Liver (tissue), 8 donors: ENCODE measurements at regions not wholly inside any gene's neighbourhood (a gene's known extent, or its start where the extent isn't known, plus 50 kb on each side); places are given as distances from the start of the nearest gene placed in this dataset.

Experiments used
- DNase-seq: peaks from one replicate; pipeline ENCODE4 v3.0.0-alpha.2; 2017; ENCODE audit warnings: low spot score
- H3K27ac ChIP-seq, 2 donors: one replicate each; pipeline ENCODE4 v1.7.0; 2013; ENCODE audit warnings: inconsistent platforms in 2 of 2, low read length in 2 of 2, control low read depth in 1 of 2, low read depth in 1 of 2, mild to moderate bottlenecking in 1 of 2
- H3K27me3 ChIP-seq, 4 donors: one replicate each; pipeline versions ENCODE4 v1.6.1 to v1.7.0; 2013; ENCODE audit warnings: low read length in 3 of 4, inconsistent platforms in 1 of 4, mild to moderate bottlenecking in 1 of 4, moderate library complexity in 1 of 4; ENCODE audit not compliant: control insufficient read depth in 4 of 4, insufficient read depth in 4 of 4
- H3K36me3 ChIP-seq, 4 donors: one replicate each; pipeline versions ENCODE4 v1.6.1 to v1.7.0; 2013; ENCODE audit warnings: low read length in 3 of 4, mild to moderate bottlenecking in 3 of 4, low read depth in 1 of 4, moderate library complexity in 1 of 4; ENCODE audit not compliant: control insufficient read depth in 4 of 4, insufficient read depth in 3 of 4
- H3K4me1 ChIP-seq, 4 donors: one replicate each; pipeline versions ENCODE4 v1.6.1 to v1.7.0; 2013; ENCODE audit warnings: low read length in 3 of 4, mild to moderate bottlenecking in 3 of 4, moderate library complexity in 1 of 4; ENCODE audit not compliant: control insufficient read depth in 4 of 4, insufficient read depth in 4 of 4
- H3K4me3 ChIP-seq, 3 donors: one replicate each; pipeline versions ENCODE4 v1.6.1 to v1.7.0; 2013; ENCODE audit warnings: low read length in 3 of 3, control low read depth in 1 of 3, low read depth in 1 of 3, mild to moderate bottlenecking in 1 of 3
- H3K9ac ChIP-seq, 2 donors: one replicate each; pipeline ENCODE4 v1.7.0; 2013; ENCODE audit warnings: low read length in 2 of 2, mild to moderate bottlenecking in 2 of 2, moderate library complexity in 2 of 2, control low read depth in 1 of 2, low read depth in 1 of 2
- H3K9me3 ChIP-seq, 4 donors: one replicate each; pipeline versions ENCODE4 v1.6.1 to v1.7.0; 2013; ENCODE audit warnings: low read length in 3 of 4; ENCODE audit not compliant: control insufficient read depth in 4 of 4
- ATF3 ChIP-seq: IDR thresholded peaks from 2 replicates; pipeline ENCODE4 v1.6.1; 2016; ENCODE audit warnings: antibody characterized with exemption
- CTCF ChIP-seq: fragments of 150-350 bp; IDR thresholded peaks from 2 replicates; pipeline ENCODE4 v1.5.1; 2017; ENCODE audit warnings: improper control_type of control experiment, low read depth, low read length; ENCODE audit not compliant: missing input control
- EGR1 ChIP-seq, 2 donors: IDR thresholded peaks; 2 replicates each; pipeline ENCODE4 v1.6.1; 2016 to 2018; ENCODE audit warnings: antibody characterized with exemption in 2 of 2, low read depth in 2 of 2
- FOXA1 ChIP-seq: IDR thresholded peaks from 2 replicates; pipeline ENCODE4 v1.6.1; 2016; ENCODE audit warnings: antibody characterized with exemption
- FOXA2 ChIP-seq: IDR thresholded peaks from 2 replicates; pipeline ENCODE4 v1.6.1; 2016; ENCODE audit warnings: antibody characterized with exemption
- HNF4A ChIP-seq, 2 donors: conservative IDR thresholded peaks; 2 replicates each; pipeline ENCODE4 v1.6.1; 2016; ENCODE audit warnings: antibody characterized with exemption in 2 of 2, mild to moderate bottlenecking in 2 of 2
- NR2F2 ChIP-seq: IDR thresholded peaks from 2 replicates; pipeline ENCODE4 v1.6.1; 2016; ENCODE audit warnings: antibody characterized with exemption
- RAD21 ChIP-seq, 2 donors: IDR thresholded peaks; 2 replicates each; pipeline ENCODE4 v1.6.1; 2016; ENCODE audit warnings: antibody characterized with exemption in 2 of 2, mild to moderate bottlenecking in 2 of 2
- REST ChIP-seq: IDR thresholded peaks from 2 replicates; pipeline ENCODE4 v1.6.1; 2016; ENCODE audit warnings: antibody characterized with exemption, mild to moderate bottlenecking
- RXRA ChIP-seq, 2 donors: IDR thresholded peaks; 2 replicates each; pipeline ENCODE4 v1.6.1; 2017 to 2018; ENCODE audit warnings: antibody characterized with exemption in 2 of 2, mild to moderate bottlenecking in 1 of 2
- SP1 ChIP-seq: IDR thresholded peaks from 2 replicates; pipeline ENCODE4 v1.6.1; 2018; ENCODE audit warnings: antibody characterized with exemption, mild to moderate bottlenecking
- YY1 ChIP-seq: IDR thresholded peaks from 2 replicates; pipeline ENCODE4 v1.6.1; 2016; ENCODE audit warnings: antibody characterized with exemption, mild to moderate bottlenecking
- WGBS: extraction: QIAGEN DNeasy Blood & Tissue Kit; methylation state at CpG from one replicate; pipeline ENCODE4 v1.1.7; 2013; 5-methylcytosine and 5-hydroxymethylcytosine counted together
- TF ChIP-seq, protein P1 (sequence below): IDR thresholded peaks from 2 replicates; pipeline ENCODE4 v1.6.1; 2016; ENCODE audit warnings: antibody characterized with exemption
- donor health status: healthy.
- donor health status: healthy.
- donor health status: healthy.
- donor health status: healthy.
- donor health status: healthy.

DNA sequence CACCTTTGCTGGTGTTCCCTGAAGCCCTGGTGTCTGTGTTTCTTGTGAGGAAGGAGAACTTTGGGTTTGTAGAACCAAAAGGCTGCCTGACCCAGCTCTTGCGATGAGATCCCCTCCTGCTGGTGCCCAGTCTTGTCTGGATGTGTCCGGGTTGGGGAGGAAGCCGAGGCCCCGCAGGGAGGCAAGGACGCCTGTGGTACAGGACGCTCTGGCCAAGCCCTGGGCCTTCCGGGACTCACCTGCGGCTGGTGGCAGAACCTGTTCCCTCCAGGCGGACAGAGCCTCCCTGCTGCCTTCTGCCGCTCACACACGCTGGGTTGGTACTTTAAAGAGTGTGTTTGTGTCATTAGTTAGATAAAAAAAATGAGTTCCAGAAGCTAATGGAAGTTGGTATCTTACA lies 616.2 kb downstream of the GALR1 start:
- no peak for TF ChIP-seq REST
- TF ChIP-seq SP1: no peak
- Histone ChIP-seq H3K4me1 (no peaks in the 10 kb centered on the region), H3K27ac (no peak overlapping the region), H3K36me3 (no peaks in the 10 kb centered on the region), H3K9me3 (no peaks in the 10 kb centered on the region), H3K4me3 (no peak overlapping the region), H3K9ac (no peak overlapping the region), H3K27me3 (peaks cover 0 to 4% (median 0%) of the 10 kb centered on the region in 4 donors)
- 86% methylated on average over 11 of the region's 11 CpGs for WGBS
- no peak for DNase-seq

GRCh38 chr18:77866351-77866750 lies 616.7 kb downstream of the GALR1 start:
- TF ChIP-seq REST (no peak), RXRA (IDR thresholded peaks at IDR 0.05) (no peak), HNF4A (conservative IDR thresholded peaks at IDR 0.05) (no peak), FOXA1 (no peak), FOXA2 (no peak), CTCF (no peak), SP1 (no peak), RAD21 (IDR thresholded peaks at IDR 0.05) (no peak), NR2F2 (no peak), YY1 (no peak), EGR1 (IDR thresholded peaks at IDR 0.05; ENCODE audit: low read depth in 2 of 2) (no peak), ATF3 (no peak)
- TF ChIP-seq, protein P1, sequence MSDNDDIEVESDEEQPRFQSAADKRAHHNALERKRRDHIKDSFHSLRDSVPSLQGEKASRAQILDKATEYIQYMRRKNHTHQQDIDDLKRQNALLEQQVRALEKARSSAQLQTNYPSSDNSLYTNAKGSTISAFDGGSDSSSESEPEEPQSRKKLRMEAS: no peak
- Histone ChIP-seq H3K4me3 (no peak overlapping the region), H3K9me3 (no peaks in the 10 kb centered on the region), H3K27ac (no peak overlapping the region), H3K27me3 (peaks cover 0 to 4% (median 0%) of the 10 kb centered on the region in 4 donors), H3K9ac (no peak overlapping the region), H3K4me1 (no peaks in the 10 kb centered on the region), H3K36me3 (no peaks in the 10 kb centered on the region)
- no peak for DNase-seq
- WGBS: 61% methylated on average over 8 of the region's 8 CpGs
